PFSK-1 (cell line): ENCODE measurements at regions not wholly inside any gene's neighbourhood (a gene's known extent, or its start where the extent isn't known, plus 50 kb on each side); places are given as distances from the start of the nearest gene placed in this dataset.

ENCODE experiments used
- REST ChIP-seq, 2 experiments: IDR thresholded peaks; 2 replicates each; pipeline versions ENCODE4 v1.6.1 to v1.8.0; 2011 to 2012; ENCODE audit warnings: low read depth in 2 of 2, low read length in 2 of 2, control low read depth in 1 of 2, inconsistent platforms in 1 of 2, mild to moderate bottlenecking in 1 of 2, moderate library complexity in 1 of 2; ENCODE audit not compliant: insufficient read depth in 1 of 2
- SIN3A ChIP-seq: IDR thresholded peaks from 2 replicates; pipeline ENCODE4 v1.6.1; 2012; ENCODE audit warnings: mild to moderate bottlenecking, low read length, moderate library complexity, borderline replicate concordance; ENCODE audit not compliant: insufficient read depth
- TAF1 ChIP-seq: IDR thresholded peaks from 2 replicates; pipeline ENCODE4 v1.6.1; 2012; ENCODE audit warnings: low read length, control low read depth, borderline replicate concordance; ENCODE audit not compliant: insufficient read depth

- TF ChIP-seq REST (IDR thresholded peaks at IDR 0.05; ENCODE audit: insufficient read depth in 1 of 2, low read depth in 2 of 2, low read length in 2 of 2) (no peak), SIN3A (no peak), TAF1 (no peak)
Measured at GRCh38 chr12:98317939-98318899, 197.2 kb upstream of the TMPO start.
